IMR-90 (cell line): ENCODE measurements at regions not wholly inside any gene's neighbourhood (a gene's known extent, or its start where the extent isn't known, plus 50 kb on each side); places are given as distances from the start of the nearest gene placed in this dataset.

ENCODE experiments used
- CEBPB ChIP-seq: IDR thresholded peaks from 2 replicates; pipeline ENCODE4 v1.6.1; 2012; ENCODE audit warnings: low read depth, low read length, improper control_type of control experiment
- CTCF ChIP-seq: conservative IDR thresholded peaks from 2 replicates; pipeline ENCODE4 v1.5.1; 2012; ENCODE audit warnings: mild to moderate bottlenecking, low read depth, low read length, improper control_type of control experiment
- MAFK ChIP-seq: IDR thresholded peaks from 2 replicates; pipeline ENCODE4 v1.6.1; 2012; ENCODE audit warnings: low read depth, low read length, improper control_type of control experiment
- MXI1 ChIP-seq: IDR thresholded peaks from 2 replicates; pipeline ENCODE4 v1.6.1; 2012; ENCODE audit warnings: low read depth, mild to moderate bottlenecking, low read length, moderate library complexity, borderline replicate concordance
- NFE2L2 ChIP-seq: fragments of 150-350 bp; IDR thresholded peaks from 2 replicates; pipeline ENCODE4 v1.6.1; 2016; ENCODE audit warnings: low read depth, mild to moderate bottlenecking, low read length
- POLR2A ChIP-seq: IDR thresholded peaks from 2 replicates; pipeline ENCODE4 v1.6.1; 2012; ENCODE audit warnings: mild to moderate bottlenecking, low read depth, low read length
- RAD21 ChIP-seq: IDR thresholded peaks from 2 replicates; pipeline ENCODE4 v1.6.1; 2012; ENCODE audit warnings: low read length, improper control_type of control experiment
- RCOR1 ChIP-seq: IDR thresholded peaks from 2 replicates; pipeline ENCODE4 v1.6.1; 2012; ENCODE audit warnings: mild to moderate bottlenecking, low read length, improper control_type of control experiment; ENCODE audit not compliant: insufficient replicate concordance
- SMC3 ChIP-seq: fragments of 150-350 bp; IDR thresholded peaks from 2 replicates; pipeline ENCODE4 v1.6.1; 2016; ENCODE audit warnings: low read depth, mild to moderate bottlenecking, antibody characterized with exemption, low read length, moderate library complexity
- USF2 ChIP-seq: fragments of 150-350 bp; IDR thresholded peaks from 2 replicates; pipeline ENCODE4 v1.6.1; 2017; ENCODE audit warnings: mild to moderate bottlenecking, antibody characterized with exemption, low read length, low read depth

GRCh38 chr2:219870041-219870440 lies 242.6 kb downstream of the SLC4A3 start:
- no peak for TF ChIP-seq RAD21
- TF ChIP-seq MXI1 = no peak
- no peak for TF ChIP-seq CTCF
- no peak for TF ChIP-seq CEBPB
- TF ChIP-seq USF2 = no peak
- TF ChIP-seq MAFK = no peak
- TF ChIP-seq SMC3 = no peak
- TF ChIP-seq RCOR1 = no peak
- TF ChIP-seq POLR2A = no peak
- TF ChIP-seq NFE2L2 = no peak
